Activated naive CD4-positive, alpha-beta T cell treated with anti-CD3 and anti-CD28 coated beads, Interleukin-2, amount 10 ng/mL, durations not matched to agents 7 days and 5 days (primary cell): ENCODE measurements at regions not wholly inside any gene's neighbourhood (a gene's known extent, or its start where the extent isn't known, plus 50 kb on each side); places are given as distances from the start of the nearest gene placed in this dataset.

Experiments
- CTCF ChIA-PET: fragments of 350-600 bp; sonication (Branson Sonifier 250); formaldehyde crosslinking; loops from one replicate; lab custom pipeline; 2021; ENCODE audit warnings: antibody characterized with exemption; lab: Charles Lee
- DNase-seq: peaks from one replicate; pipeline ENCODE4 v3.0.0-alpha.2; 2020
- H3K27ac Mint-ChIP-seq: one replicate; pipeline ENCODE4 v1.8.0; 2021; ENCODE audit warnings: mild to moderate bottlenecking, moderate library complexity, mixed read lengths
- H3K27me3 Mint-ChIP-seq: one replicate; pipeline ENCODE4 v1.8.0; 2021; ENCODE audit warnings: mild to moderate bottlenecking, mixed read lengths
- H3K36me3 Mint-ChIP-seq: one replicate; pipeline ENCODE4 v1.8.0; 2021; ENCODE audit warnings: mixed read lengths
- H3K4me1 Mint-ChIP-seq: one replicate; pipeline ENCODE4 v1.8.0; 2021; ENCODE audit warnings: mixed read lengths
- H3K4me3 Mint-ChIP-seq: one replicate; pipeline ENCODE4 v1.8.0; 2021; ENCODE audit warnings: mild to moderate bottlenecking, moderate library complexity, mixed read lengths
- H3K9me3 Mint-ChIP-seq: one replicate; pipeline ENCODE4 v1.8.0; 2021; ENCODE audit warnings: mixed read lengths

GRCh38 chr7:46738165-46738564 lies 817.1 kb upstream of the IGFBP3 start:
- no peaks in the 10 kb centered on the region for H3K4me1 Mint-ChIP-seq
- no peaks in the 10 kb centered on the region for H3K27me3 Mint-ChIP-seq
- H3K36me3 Mint-ChIP-seq: no peaks in the 10 kb centered on the region
- H3K9me3 Mint-ChIP-seq: peaks cover 5% of the 10 kb centered on the region
- H3K27ac Mint-ChIP-seq: no peak overlapping the region
- DNase-seq: no peak
- CTCF ChIA-PET: no interaction called here
- no peak overlapping the region for H3K4me3 Mint-ChIP-seq

- Mint-ChIP-seq H3K9me3 (peaks cover 18% of the 10 kb centered on the region), H3K27me3 (no peaks in the 10 kb centered on the region), H3K4me1 (no peaks in the 10 kb centered on the region), H3K36me3 (no peaks in the 10 kb centered on the region), H3K27ac (no peak overlapping the region), H3K4me3 (no peak overlapping the region)
- CTCF ChIA-PET: no interaction called here
- DNase-seq: no peak
Measured at GRCh38 chr7:46725838-46726237, 804.8 kb upstream of the IGFBP3 start.

- no peaks in the 10 kb centered on the region for H3K4me1 Mint-ChIP-seq
- DNase-seq: no peak
- CTCF ChIA-PET: no interaction called here
- no peaks in the 10 kb centered on the region for H3K36me3 Mint-ChIP-seq
- H3K4me3 Mint-ChIP-seq: no peak overlapping the region
- no peak overlapping the region for H3K27ac Mint-ChIP-seq
- peaks cover 18% of the 10 kb centered on the region for H3K9me3 Mint-ChIP-seq
- no peaks in the 10 kb centered on the region for H3K27me3 Mint-ChIP-seq
Measured at GRCh38 chr7:46725136-46725535, 804.1 kb upstream of the IGFBP3 start.

GRCh38 chr7:46723742-46724141 lies 802.7 kb upstream of the IGFBP3 start:
- CTCF ChIA-PET: no interaction called here
- H3K9me3 Mint-ChIP-seq: peaks cover 18% of the 10 kb centered on the region
- no peak for DNase-seq
- H3K27me3 Mint-ChIP-seq: no peaks in the 10 kb centered on the region
- H3K27ac Mint-ChIP-seq: no peak overlapping the region
- no peaks in the 10 kb centered on the region for H3K4me1 Mint-ChIP-seq
- H3K36me3 Mint-ChIP-seq: no peaks in the 10 kb centered on the region
- no peak overlapping the region for H3K4me3 Mint-ChIP-seq

- no peaks in the 10 kb centered on the region for H3K27me3 Mint-ChIP-seq
- no peak for DNase-seq
- CTCF ChIA-PET: no interaction called here
- no peak overlapping the region for H3K4me3 Mint-ChIP-seq
- no peaks in the 10 kb centered on the region for H3K36me3 Mint-ChIP-seq
- H3K9me3 Mint-ChIP-seq: peaks cover 18% of the 10 kb centered on the region
- no peak overlapping the region for H3K27ac Mint-ChIP-seq
- H3K4me1 Mint-ChIP-seq: no peaks in the 10 kb centered on the region
Measured at GRCh38 chr7:46723003-46723402, 801.9 kb upstream of the IGFBP3 start.

GRCh38 chr7:46720761-46721160 lies 799.7 kb upstream of the IGFBP3 start:
- Mint-ChIP-seq H3K9me3 (peaks cover 16% of the 10 kb centered on the region), H3K36me3 (no peaks in the 10 kb centered on the region), H3K27ac (no peak overlapping the region), H3K27me3 (no peaks in the 10 kb centered on the region), H3K4me1 (no peaks in the 10 kb centered on the region), H3K4me3 (no peak overlapping the region)
- CTCF ChIA-PET: no interaction called here
- DNase-seq: no peak

- no peak for DNase-seq
- Mint-ChIP-seq H3K36me3 (no peaks in the 10 kb centered on the region), H3K27me3 (no peaks in the 10 kb centered on the region), H3K4me3 (no peak overlapping the region), H3K9me3 (peaks cover 9% of the 10 kb centered on the region), H3K4me1 (no peaks in the 10 kb centered on the region), H3K27ac (no peak overlapping the region)
- CTCF ChIA-PET: no interaction called here
Measured at GRCh38 chr7:46719616-46720015, 798.5 kb upstream of the IGFBP3 start.

- H3K4me1 Mint-ChIP-seq: no peaks in the 10 kb centered on the region
- H3K36me3 Mint-ChIP-seq: no peaks in the 10 kb centered on the region
- H3K9me3 Mint-ChIP-seq: peaks cover under 1% of the 10 kb centered on the region
- no peak overlapping the region for H3K27ac Mint-ChIP-seq
- CTCF ChIA-PET: no interaction called here
- no peak for DNase-seq
- no peaks in the 10 kb centered on the region for H3K27me3 Mint-ChIP-seq
- no peak overlapping the region for H3K4me3 Mint-ChIP-seq
Measured at GRCh38 chr7:46716926-46717325, 795.9 kb upstream of the IGFBP3 start.

- no peak overlapping the region for H3K27ac Mint-ChIP-seq
- no peak for DNase-seq
- no peaks in the 10 kb centered on the region for H3K36me3 Mint-ChIP-seq
- H3K27me3 Mint-ChIP-seq: no peaks in the 10 kb centered on the region
- CTCF ChIA-PET: no interaction called here
- H3K4me1 Mint-ChIP-seq: no peaks in the 10 kb centered on the region
- H3K9me3 Mint-ChIP-seq: no peaks in the 10 kb centered on the region
- no peak overlapping the region for H3K4me3 Mint-ChIP-seq
Measured at GRCh38 chr7:46715579-46715978, 794.5 kb upstream of the IGFBP3 start.

GRCh38 chr7:46714904-46715303 lies 793.8 kb upstream of the IGFBP3 start:
- no peak for DNase-seq
- H3K27me3 Mint-ChIP-seq: no peaks in the 10 kb centered on the region
- no peaks in the 10 kb centered on the region for H3K36me3 Mint-ChIP-seq
- no peaks in the 10 kb centered on the region for H3K4me1 Mint-ChIP-seq
- H3K9me3 Mint-ChIP-seq: no peaks in the 10 kb centered on the region
- CTCF ChIA-PET: no interaction called here
- H3K4me3 Mint-ChIP-seq: no peak overlapping the region
- no peak overlapping the region for H3K27ac Mint-ChIP-seq

GRCh38 chr7:46713868-46714596 lies 793.0 kb upstream of the IGFBP3 start:
- Mint-ChIP-seq H3K36me3 (no peaks in the 10 kb centered on the region), H3K9me3 (no peaks in the 10 kb centered on the region), H3K4me3 (no peak overlapping the region), H3K4me1 (no peaks in the 10 kb centered on the region), H3K27me3 (no peaks in the 10 kb centered on the region), H3K27ac (no peak overlapping the region)
- no peak for DNase-seq
- CTCF ChIA-PET: no interaction called here

- Mint-ChIP-seq H3K4me1 (no peaks in the 10 kb centered on the region), H3K27ac (no peak overlapping the region), H3K4me3 (no peak overlapping the region), H3K27me3 (no peaks in the 10 kb centered on the region), H3K9me3 (no peaks in the 10 kb centered on the region), H3K36me3 (no peaks in the 10 kb centered on the region)
- no peak for DNase-seq
- CTCF ChIA-PET: no interaction called here
Measured at GRCh38 chr7:46710927-46711326, 789.9 kb upstream of the IGFBP3 start.

- Mint-ChIP-seq H3K4me3 (no peak overlapping the region), H3K4me1 (no peaks in the 10 kb centered on the region), H3K27ac (no peak overlapping the region), H3K36me3 (no peaks in the 10 kb centered on the region), H3K27me3 (no peaks in the 10 kb centered on the region), H3K9me3 (peaks cover 3% of the 10 kb centered on the region)
- no peak for DNase-seq
- CTCF ChIA-PET: no interaction called here
Measured at GRCh38 chr7:46707973-46708372, 786.9 kb upstream of the IGFBP3 start.

GRCh38 chr7:46705386-46706255 lies 784.5 kb upstream of the IGFBP3 start:
- no peak for DNase-seq
- Mint-ChIP-seq H3K4me3 (no peak overlapping the region), H3K27me3 (no peaks in the 10 kb centered on the region), H3K27ac (no peak overlapping the region), H3K9me3 (peaks cover 5% of the 10 kb centered on the region), H3K36me3 (no peaks in the 10 kb centered on the region), H3K4me1 (no peaks in the 10 kb centered on the region)
- CTCF ChIA-PET: no interaction called here

- Mint-ChIP-seq H3K27me3 (no peaks in the 10 kb centered on the region), H3K4me1 (no peaks in the 10 kb centered on the region), H3K27ac (no peak overlapping the region), H3K9me3 (no peaks in the 10 kb centered on the region), H3K36me3 (no peaks in the 10 kb centered on the region), H3K4me3 (no peak overlapping the region)
- CTCF ChIA-PET: no interaction called here
- no peak for DNase-seq
Measured at GRCh38 chr7:46696741-46697140, 775.7 kb upstream of the IGFBP3 start.
